ENCODE measurements at regions not wholly inside any gene's neighbourhood (a gene's known extent, or its start where the extent isn't known, plus 50 kb on each side); places are given as distances from the start of the nearest gene placed in this dataset.
"Not testable (repeated sequence)": the region's sequence is repeated elsewhere in the genome, so short reads cannot be mapped to it uniquely, and the experiment has no call there.

GRCh38 chr1:22334860-22335550, 116.6 kb upstream of the ZBTB40 start:
- no peaks in the 10 kb centered on the region for H3K9me3 ChIP-seq (replicated peaks in 1 of 2; ENCODE audit: control insufficient read depth in 1 of 2, insufficient read depth in 1 of 2, low read length in 2 of 2)
- Mint-ChIP-seq H3K27me3 (ENCODE audit: low read depth in 3 of 3) (peaks cover 3 to 10% (median 6%) of the 10 kb centered on the region in 3 donors), H3K9me3 (peaks cover 0 to 3% (median 0%) of the 10 kb centered on the region in 7 donors), H3K4me1 (no peaks in the 10 kb centered on the region), H3K36me3 (no peaks in the 10 kb centered on the region), H3K4me3 (no peak overlapping the region), H3K27ac (no peak overlapping the region)
- H3K36me3 ChIP-seq (replicated peaks in 1 of 2; ENCODE audit: control insufficient read depth in 1 of 2, insufficient read depth in 2 of 2, low read length in 2 of 2): no peaks in the 10 kb centered on the region
- no peak overlapping the region for H3K4me3 ChIP-seq (replicated peaks in 1 of 3; ENCODE audit: low read depth in 2 of 3, low read length in 3 of 3)
- intact Hi-C loops (cut with micrococcal nuclease): no loop called here
- H3K27me3 ChIP-seq (ENCODE audit: control insufficient read depth in 2 of 2, insufficient read depth in 2 of 2, low read length in 2 of 2): no peaks in the 10 kb centered on the region
- H2AFZ ChIP-seq (ENCODE audit: insufficient read depth, low read depth, low read length, poor library complexity, severe bottlenecking): no peak overlapping the region
- no peak for DNase-seq
- no peak for TF ChIP-seq CTCF (IDR thresholded peaks at IDR 0.05)
- H3K9ac ChIP-seq (ENCODE audit: insufficient read depth, low read length, poor library complexity, severe bottlenecking): no peak overlapping the region
- no peaks in the 10 kb centered on the region for H4K20me1 ChIP-seq (ENCODE audit: insufficient read depth, low read length)
- H3K4me1 ChIP-seq (ENCODE audit: control insufficient read depth in 1 of 2, insufficient read depth in 2 of 2, low read length in 2 of 2): no peaks in the 10 kb centered on the region
- no peaks in the 10 kb centered on the region for H3K79me2 ChIP-seq (ENCODE audit: insufficient read depth, low read length)
- H3K27ac ChIP-seq (ENCODE audit: low read depth in 1 of 2, low read length in 2 of 2): no peak overlapping the region
- no peak overlapping the region for H3K4me2 ChIP-seq (replicated peaks; ENCODE audit: extremely low read depth, low read length, poor library complexity, severe bottlenecking)
- 94% methylated on average over 2 of the region's 6 CpGs for WGBS (ENCODE audit: insufficient coverage)

- H3K4me3 Mint-ChIP-seq; H3K9me3 ChIP-seq (replicated peaks in 1 of 2; ENCODE audit: control insufficient read depth in 1 of 2, insufficient read depth in 1 of 2, low read length in 2 of 2); H3K9me3 Mint-ChIP-seq; H3K27me3 ChIP-seq (ENCODE audit: control insufficient read depth in 2 of 2, insufficient read depth in 2 of 2, low read length in 2 of 2); H3K27ac Mint-ChIP-seq; DNase-seq; H3K4me3 ChIP-seq (replicated peaks in 1 of 3; ENCODE audit: low read depth in 2 of 3, low read length in 3 of 3); H3K4me1 ChIP-seq (ENCODE audit: control insufficient read depth in 1 of 2, insufficient read depth in 2 of 2, low read length in 2 of 2); H3K4me1 Mint-ChIP-seq; H2AFZ ChIP-seq (ENCODE audit: insufficient read depth, low read depth, low read length, poor library complexity, severe bottlenecking); H3K4me2 ChIP-seq (replicated peaks; ENCODE audit: extremely low read depth, low read length, poor library complexity, severe bottlenecking); H3K36me3 ChIP-seq (replicated peaks in 1 of 2; ENCODE audit: control insufficient read depth in 1 of 2, insufficient read depth in 2 of 2, low read length in 2 of 2); H3K27ac ChIP-seq (ENCODE audit: low read depth in 1 of 2, low read length in 2 of 2); intact Hi-C loops (cut with micrococcal nuclease); H3K9ac ChIP-seq (ENCODE audit: insufficient read depth, low read length, poor library complexity, severe bottlenecking); H4K20me1 ChIP-seq (ENCODE audit: insufficient read depth, low read length); H3K79me2 ChIP-seq (ENCODE audit: insufficient read depth, low read length); H3K36me3 Mint-ChIP-seq: not testable (repeated sequence)
- 93% methylated on average over 2 of the region's 2 CpGs for WGBS (ENCODE audit: insufficient coverage)
- peaks cover 9 to 13% (median 9%) of the 10 kb centered on the region in 3 donors for H3K27me3 Mint-ChIP-seq (ENCODE audit: low read depth in 3 of 3)
Observed at GRCh38 chr1:22336274-22336673, 115.4 kb upstream of the ZBTB40 start.

GRCh38 chr1:22336696-22337545, 114.7 kb upstream of the ZBTB40 start:
- H3K36me3 ChIP-seq (replicated peaks in 1 of 2; ENCODE audit: control insufficient read depth in 1 of 2, insufficient read depth in 2 of 2, low read length in 2 of 2); H3K4me2 ChIP-seq (replicated peaks; ENCODE audit: extremely low read depth, low read length, poor library complexity, severe bottlenecking); H3K36me3 Mint-ChIP-seq; H3K79me2 ChIP-seq (ENCODE audit: insufficient read depth, low read length); H3K4me3 ChIP-seq (replicated peaks in 1 of 3; ENCODE audit: low read depth in 2 of 3, low read length in 3 of 3); H3K27me3 ChIP-seq (ENCODE audit: control insufficient read depth in 2 of 2, insufficient read depth in 2 of 2, low read length in 2 of 2); H2AFZ ChIP-seq (ENCODE audit: insufficient read depth, low read depth, low read length, poor library complexity, severe bottlenecking); DNase-seq; H3K4me3 Mint-ChIP-seq; H3K9ac ChIP-seq (ENCODE audit: insufficient read depth, low read length, poor library complexity, severe bottlenecking); H3K9me3 Mint-ChIP-seq; H3K4me1 ChIP-seq (ENCODE audit: control insufficient read depth in 1 of 2, insufficient read depth in 2 of 2, low read length in 2 of 2); H3K9me3 ChIP-seq (replicated peaks in 1 of 2; ENCODE audit: control insufficient read depth in 1 of 2, insufficient read depth in 1 of 2, low read length in 2 of 2); H3K27ac Mint-ChIP-seq; H3K27ac ChIP-seq (ENCODE audit: low read depth in 1 of 2, low read length in 2 of 2); H3K4me1 Mint-ChIP-seq; intact Hi-C loops (cut with micrococcal nuclease); H4K20me1 ChIP-seq (ENCODE audit: insufficient read depth, low read length): not testable (repeated sequence)
- peaks cover 10 to 15% (median 12%) of the 10 kb centered on the region in 3 donors for H3K27me3 Mint-ChIP-seq (ENCODE audit: low read depth in 3 of 3)
- 91% methylated on average over 1 of the region's 2 CpGs for WGBS (ENCODE audit: insufficient coverage)

Measured in CD14-positive monocyte (primary cell).